ENCODE measurements at regions not wholly inside any gene's neighbourhood (a gene's known extent, or its start where the extent isn't known, plus 50 kb on each side); places are given as distances from the start of the nearest gene placed in this dataset.
"Not testable (repeated sequence)": the region's sequence is repeated elsewhere in the genome, so short reads cannot be mapped to it uniquely, and the experiment has no call there.

DNA sequence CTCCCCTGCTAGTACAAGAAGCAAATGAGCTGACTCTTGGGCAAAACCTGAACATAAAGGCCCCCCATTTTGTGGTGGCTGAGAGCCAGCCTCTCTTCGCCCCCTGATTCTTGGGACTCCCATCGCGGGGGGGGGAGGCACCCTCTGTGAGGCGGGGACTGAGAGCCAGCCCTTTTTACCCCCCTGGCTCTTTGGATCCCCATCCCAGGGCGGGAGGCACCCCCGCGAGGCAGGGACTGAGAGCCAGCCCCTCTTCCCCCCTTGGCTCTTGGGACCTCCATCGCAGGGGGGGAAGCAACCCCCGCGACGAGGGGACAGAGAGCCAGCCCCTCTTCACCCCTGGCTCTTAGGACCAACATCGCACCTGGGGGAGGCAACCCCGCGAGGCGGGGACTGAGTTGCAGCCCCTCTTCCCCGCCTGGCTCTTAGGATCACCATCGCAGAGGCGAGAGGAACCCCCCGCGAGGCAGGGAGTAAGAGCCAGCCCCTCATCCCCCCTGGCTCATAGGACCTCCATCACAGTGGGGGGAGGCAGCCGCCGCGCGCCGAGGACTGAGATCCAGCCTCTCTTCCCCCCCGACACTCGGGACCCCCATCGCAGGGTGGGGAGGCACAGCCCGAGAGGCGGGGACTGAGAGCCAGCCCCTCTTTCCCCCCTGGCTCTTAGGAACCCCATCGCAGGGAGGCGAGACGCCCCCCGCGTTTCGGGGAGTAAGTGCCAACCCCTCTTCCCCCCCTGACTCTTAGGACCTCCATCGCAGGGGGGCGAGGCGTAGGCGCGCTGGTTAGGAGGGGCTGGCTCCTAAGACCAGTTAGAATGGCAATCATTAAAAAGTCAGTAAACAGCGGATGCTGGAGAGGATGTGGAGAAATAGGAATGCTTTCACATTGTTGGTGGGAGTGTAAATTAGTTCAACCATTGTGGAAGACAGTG is 2428.4 kb upstream of the PCDH20 start:
- no peak for DNase-seq

DNA sequence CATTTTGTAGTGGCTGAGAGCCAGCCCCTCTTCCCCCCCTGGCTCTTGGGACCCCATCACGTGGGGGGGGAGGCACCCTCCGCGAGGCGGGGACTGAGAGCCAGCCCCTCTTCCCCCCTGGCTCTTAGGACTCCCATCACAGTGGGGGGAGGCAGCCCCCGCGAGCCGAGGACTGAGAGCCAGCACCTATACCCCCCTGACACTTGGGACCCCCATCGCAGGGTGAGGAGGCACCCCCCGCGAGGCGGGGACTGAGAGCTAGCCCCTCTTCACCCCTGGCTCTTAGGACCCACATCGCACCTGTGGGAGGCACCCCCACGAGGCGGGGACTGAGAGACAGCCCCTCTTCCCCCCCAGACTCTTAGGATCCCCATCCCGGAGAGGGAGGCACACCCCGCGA is 2426.5 kb upstream of the PCDH20 start:
- no peak for DNase-seq

DNA sequence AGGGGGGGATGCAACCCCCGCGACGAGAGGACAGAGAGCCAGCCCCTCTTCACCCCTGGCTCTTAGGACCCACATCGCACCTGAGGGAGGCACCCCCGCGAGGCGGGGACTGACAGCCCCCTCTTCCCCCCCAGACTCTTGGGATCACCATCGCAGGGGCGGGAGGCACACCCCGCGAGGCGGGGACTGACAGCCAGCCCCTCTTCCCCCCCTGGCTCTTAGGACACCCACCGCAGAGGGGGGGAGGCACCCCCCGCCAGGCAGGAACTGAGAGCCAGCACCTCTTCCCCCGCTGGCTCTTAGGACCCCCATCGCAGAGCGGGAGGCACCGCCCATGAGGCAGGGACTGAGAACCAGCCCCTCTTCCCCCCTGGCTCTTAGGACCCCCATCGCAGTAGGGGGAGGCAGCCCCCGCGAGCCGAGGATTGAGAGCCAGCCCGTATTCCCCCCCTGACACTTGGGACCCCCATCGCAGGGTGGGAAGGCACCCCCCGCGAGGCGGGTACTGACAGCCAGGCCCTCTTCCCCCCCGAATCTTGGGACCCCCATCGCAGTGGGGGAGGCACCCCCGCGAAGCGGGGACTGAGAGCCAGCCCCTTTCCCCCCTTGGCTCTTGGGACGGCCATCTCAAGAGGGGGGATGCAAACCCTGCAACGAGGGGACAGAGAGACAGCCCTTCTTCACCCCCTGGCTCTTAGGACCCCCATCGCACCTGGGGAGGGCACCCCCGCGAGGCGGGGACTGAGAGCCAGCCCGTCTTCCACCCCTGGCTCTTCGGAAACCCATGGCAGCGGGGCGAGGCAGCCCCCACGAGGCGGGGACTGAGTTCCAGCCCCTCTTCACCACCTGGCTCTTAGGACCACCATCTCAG is 2425.1 kb upstream of the PCDH20 start:
- DNase-seq, result no peak

DNA sequence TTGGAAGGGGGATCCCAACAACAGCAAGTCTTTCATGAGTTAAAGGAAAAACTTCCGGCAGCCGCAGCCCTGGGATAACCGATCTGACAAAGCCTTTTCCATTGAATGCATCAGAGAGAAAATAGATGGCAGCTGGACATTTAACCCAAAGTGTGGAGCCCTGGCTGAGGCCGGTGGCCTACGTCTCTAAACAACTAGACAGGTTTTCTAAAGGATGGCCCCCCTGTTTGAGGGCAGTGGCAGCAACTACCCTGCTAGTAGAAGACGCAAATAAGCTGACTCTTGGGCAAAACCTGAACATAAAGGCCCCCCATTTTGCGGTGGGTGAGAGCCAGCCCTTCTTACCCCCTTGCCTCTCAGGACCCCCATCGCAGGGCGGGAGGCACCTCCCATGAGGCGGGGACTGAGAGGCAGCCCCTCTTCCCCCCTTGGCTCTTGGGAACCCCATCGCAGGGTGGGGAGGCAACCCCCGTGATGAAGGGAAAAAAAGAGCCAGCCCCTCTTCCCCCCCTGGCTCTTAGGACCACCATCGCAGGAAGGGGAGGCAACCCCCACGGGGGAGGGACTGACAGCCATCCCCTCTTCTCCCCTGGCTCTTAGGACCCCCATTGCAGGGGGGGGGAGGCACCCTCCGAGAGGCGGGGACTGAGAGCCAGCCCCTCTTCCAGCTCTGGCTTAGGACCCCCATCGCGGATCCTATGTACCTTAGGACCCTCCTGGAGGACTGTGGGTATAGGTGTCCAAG is 2422.9 kb upstream of the PCDH20 start:
- no peak for DNase-seq

DNA sequence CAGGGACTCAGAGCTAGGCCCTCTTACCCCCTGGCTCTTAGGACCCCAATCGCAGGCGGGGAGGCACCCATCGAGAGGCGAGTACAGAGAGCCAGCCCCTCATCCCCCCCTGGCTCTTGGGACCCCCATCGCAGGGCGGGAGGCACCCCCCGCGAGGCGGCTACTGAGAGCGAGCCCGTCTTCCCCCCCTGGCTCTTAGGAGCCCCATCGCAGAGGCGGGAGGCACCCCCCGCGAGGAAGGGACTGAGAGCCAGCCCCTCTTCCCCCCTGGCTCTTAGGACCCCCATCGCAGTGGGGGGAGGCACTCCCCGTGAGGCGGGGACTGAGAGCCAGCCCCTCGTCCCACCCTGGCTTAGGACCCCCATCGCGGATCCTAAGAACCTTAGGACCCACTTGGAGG is 2422.1 kb upstream of the PCDH20 start:
- not testable (repeated sequence) for DNase-seq

DNA sequence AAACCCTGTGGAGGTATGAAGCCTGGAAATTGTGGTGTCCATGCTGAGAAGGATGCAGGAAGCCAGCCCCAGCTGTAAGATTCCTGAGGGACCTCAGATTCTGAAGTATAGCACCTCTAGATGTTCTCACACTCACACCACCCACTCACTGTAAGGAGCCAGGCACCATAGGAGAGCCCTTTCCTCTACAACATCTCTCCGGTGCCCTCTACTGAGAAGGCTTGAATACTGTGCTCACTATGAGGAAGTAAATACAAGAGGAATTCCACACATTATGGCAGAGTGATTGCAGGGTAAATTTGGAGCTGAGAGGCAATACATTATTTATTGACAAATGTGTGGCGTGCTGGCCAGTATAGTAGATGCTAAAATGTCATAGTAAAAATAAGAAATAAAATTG is 2414.0 kb upstream of the PCDH20 start:
- DNase-seq, result not testable (repeated sequence)

DNA sequence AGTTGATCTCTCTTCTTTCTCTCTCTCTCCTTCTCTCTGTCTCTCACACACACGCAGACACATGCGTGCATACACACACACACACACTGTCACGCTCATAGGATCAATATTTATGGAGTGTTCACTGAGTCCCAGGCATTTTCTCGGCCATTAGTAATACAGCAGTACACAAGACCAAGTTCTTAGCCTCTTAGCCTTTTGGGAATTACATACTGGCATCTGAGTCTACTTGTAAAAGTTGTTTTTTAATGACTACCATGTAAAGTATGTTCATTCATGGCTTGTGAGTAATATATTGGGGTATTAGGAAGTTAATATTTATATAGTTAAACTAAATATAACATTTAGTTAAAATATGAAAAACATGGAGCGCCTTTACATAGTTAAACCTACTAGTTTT is 2406.1 kb upstream of the PCDH20 start:
- DNase-seq, result not testable (repeated sequence)

DNA sequence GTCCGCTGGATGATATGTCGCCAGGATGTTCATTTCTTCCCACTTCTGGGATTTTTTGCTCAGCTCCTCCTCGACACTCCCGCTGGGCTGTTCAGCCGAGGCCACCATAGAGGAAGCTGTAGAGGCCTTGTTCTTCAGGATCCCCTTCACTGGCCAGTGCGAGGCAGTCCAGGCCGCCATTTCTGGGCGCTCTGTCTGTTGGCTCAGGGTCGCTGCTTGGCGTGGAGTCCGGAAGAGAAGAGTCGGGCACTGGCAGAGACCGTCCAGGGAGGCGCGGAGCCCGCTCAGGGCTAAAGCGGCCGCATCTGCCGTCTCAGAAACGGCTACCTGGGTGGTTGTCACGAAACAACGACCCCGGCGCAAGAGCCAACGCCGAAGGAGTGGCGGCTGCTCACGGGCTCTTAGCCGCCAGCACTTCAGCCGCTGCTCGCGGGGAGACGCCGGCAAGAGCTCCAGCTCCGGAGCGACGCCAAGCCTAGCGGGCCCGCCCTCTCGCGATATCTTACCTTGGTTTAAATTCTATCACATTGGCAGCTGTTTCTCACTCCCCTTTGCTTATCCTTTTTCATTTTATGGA is 2395.9 kb upstream of the PCDH20 start:
- not testable (repeated sequence) for DNase-seq

DNA sequence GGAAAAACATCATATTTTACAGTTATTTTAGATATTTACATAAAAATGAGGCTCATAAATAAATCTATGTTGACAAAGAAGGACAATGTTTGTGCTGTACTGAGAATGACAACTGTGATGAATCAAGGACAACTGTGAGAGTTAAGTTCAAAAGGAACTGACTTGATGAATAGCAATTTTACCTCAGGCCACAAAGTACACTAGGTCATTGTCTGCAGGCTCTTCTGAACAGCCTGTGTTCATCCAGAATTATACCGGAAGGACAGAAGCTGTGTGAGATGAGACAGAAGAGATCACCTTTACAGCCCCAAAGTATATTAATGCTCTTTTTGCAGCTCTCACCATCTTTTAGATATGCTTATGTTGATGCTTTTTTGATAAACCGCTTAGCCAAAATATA is 2375.5 kb upstream of the PCDH20 start:
- not testable (repeated sequence) for DNase-seq

DNA sequence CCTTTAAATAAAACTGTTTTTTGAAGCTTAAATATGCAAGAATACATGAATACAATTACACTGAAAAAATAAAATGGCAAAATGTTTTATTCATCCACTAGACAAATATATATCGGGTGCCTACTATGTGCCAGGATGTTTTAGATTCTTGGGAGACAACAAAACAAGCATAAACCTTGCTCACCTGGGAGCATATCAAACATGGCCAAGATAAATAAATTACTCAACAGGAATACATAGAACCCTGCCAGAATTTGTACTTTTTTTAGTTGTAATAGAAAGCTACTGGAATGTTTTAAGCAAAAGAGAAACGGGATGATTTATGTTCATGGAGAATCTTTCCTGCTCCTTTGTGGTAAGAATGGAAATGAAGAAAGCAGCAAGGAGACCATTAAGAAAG is 2358.5 kb upstream of the PCDH20 start:
- DNase-seq, result no peak

DNA sequence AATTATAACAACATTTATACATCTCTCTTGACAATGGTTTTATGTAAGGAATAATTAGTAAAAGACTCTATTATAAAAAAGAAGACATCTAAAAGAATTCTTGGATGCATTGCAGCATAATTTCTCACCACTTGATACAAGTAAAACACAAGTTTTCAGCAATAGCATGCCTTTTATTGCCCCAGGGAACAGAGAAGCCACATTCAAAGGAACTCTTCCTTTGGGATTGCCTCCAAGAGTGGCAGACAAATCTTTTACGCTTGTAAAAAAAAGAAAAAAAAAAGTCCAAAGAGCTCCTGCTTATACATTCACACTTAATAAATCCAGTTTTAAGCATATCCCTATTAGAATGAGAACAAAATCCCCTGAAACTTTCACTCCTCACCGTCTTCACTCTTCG is 2357.8 kb upstream of the PCDH20 start:
- DNase-seq, result no peak

DNA sequence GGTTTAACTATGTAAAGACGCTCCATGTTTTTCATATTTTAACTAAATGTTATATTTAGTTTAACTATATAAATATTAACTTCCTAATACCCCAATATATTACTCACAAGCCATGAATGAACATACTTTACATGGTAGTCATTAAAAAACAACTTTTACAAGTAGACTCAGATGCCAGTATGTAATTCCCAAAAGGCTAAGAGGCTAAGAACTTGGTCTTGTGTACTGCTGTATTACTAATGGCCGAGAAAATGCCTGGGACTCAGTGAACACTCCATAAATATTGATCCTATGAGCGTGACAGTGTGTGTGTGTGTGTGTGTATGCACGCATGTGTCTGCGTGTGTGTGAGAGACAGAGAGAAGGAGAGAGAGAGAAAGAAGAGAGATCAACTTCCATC is 2342.0 kb upstream of the PCDH20 start:
- not testable (repeated sequence) for DNase-seq

DNA sequence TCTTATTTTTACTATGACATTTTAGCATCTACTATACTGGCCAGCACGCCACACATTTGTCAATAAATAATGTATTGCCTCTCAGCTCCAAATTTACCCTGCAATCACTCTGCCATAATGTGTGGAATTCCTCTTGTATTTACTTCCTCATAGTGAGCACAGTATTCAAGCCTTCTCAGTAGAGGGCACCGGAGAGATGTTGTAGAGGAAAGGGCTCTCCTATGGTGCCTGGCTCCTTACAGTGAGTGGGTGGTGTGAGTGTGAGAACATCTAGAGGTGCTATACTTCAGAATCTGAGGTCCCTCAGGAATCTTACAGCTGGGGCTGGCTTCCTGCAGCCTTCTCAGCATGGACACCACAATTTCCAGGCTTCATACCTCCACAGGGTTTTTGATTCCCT is 2334.2 kb upstream of the PCDH20 start:
- DNase-seq, result not testable (repeated sequence)

DNA sequence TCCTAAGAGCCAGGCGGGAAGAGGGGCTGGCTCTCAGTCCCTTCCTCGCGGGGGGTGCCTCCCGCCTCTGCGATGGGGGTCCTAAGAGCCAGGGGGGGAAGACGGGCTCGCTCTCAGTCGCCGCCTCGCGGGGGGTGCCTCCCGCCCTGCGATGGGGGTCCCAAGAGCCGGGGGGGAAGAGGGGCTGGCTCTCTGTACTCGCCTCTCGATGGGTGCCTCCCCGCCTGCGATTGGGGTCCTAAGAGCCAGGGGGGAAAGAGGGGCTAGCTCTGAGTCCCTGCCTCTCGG is 2326.1 kb upstream of the PCDH20 start:
- not testable (repeated sequence) for DNase-seq

DNA sequence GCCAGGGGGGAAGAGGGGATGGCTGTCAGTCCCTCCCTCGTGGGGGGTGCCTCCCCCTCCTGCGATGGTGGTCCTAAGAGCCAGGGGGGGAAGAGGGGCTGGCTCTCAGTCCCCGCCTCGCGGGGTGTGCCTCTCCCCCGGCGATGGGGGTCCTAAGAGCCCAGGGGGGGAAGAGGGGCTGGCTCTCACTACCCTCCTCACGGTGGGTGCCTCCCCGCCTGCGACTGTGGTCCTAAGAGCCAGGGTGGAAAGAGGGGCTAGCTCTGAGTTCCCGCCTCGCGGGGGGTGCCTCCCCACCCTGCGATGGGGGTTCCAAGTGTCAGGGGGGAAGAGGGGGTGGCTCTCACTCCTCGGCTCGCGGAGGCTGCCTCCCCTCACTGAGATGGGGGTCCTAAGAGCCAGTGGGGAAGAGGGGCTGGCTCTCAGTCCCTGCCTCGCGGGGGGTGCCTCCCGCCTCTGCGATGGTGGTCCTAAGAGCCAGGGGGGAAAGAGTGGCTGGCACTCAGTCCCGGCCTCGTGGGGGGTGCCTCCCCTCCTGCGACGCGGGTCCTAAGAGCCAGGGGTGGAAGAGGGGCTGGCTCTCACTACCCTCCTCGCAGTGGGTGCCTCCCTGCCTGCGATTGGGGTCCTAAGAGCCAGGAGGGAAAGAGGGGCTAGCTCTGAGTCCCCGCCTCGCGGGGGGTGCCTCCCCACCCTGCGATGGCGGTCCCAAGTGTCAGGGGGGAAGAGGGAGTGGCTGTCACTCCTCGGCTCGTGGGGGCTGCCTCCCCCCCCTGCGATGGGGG is 2325.6 kb upstream of the PCDH20 start:
- no peak for DNase-seq

DNA sequence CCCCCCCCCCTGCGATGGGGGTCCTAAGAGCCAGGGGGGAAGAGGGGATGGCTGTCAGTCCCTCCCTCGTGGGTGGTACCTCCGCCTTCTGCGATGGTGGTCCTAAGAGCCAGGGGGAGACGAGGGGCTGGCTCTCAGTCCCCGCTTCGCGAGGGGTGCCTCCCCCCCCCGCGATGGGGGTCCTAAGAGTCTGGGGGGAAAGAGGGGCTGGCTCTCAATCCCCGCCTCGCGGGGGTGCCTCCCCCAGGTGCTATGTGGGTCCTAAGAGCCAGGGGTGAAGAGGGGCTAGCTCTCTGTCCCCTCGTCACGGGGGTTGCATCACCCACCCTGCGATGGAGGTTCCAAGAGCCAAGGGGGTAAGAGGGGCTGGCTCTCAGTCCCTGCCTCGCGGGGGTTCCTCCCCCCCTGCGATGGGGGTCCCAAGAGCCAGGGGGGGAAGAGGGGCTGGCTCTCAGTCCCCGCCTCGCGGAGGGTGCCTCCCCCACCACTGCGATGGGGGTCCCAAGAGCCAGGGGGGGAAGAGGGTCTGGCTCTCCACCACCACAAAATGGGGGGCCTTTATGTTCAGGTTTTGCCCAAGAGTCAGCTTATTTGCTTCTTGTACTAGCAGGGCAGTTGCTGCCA is 2323.6 kb upstream of the PCDH20 start:
- not testable (repeated sequence) for DNase-seq

DNA sequence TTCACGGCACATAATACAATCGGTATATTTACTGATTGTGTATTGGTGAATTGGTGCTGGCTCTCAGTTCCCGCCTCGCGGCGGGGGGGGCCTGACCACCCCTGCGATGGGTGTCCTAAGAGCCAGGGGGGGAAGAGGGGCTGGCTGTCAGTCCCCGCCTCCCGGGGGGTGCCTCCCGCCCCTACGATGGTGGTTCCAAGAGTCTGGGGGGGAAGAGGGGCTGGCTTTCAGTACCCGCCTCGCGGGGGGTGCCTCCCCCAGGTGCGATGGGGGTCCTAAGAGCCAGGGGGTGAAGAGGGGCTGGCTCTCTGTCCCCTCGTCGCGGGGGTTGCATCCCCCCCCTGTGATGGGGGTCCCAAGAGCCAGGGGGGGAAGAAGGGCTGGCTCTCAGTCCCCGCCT is 2321.8 kb upstream of the PCDH20 start:
- DNase-seq, result no peak

DNA sequence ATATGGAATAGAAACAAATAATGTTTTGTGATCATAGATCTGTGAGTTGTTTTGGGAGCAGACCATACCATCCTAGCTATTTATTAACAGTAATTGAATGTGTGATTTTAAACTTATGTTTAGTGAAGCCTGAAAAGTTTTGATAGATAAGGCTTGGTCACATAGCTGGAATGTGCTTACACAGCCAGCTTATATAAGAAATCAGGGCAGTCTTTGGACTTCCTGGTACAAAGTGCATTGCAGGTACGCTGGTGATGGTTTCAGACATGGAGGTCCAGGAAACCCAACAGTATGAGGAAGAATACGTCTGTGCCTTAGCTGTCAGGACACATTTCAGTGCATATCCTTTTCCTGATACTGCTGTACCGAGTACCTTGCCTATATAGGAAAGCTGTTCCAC is 2316.2 kb upstream of the PCDH20 start:
- DNase-seq, result no peak

DNA sequence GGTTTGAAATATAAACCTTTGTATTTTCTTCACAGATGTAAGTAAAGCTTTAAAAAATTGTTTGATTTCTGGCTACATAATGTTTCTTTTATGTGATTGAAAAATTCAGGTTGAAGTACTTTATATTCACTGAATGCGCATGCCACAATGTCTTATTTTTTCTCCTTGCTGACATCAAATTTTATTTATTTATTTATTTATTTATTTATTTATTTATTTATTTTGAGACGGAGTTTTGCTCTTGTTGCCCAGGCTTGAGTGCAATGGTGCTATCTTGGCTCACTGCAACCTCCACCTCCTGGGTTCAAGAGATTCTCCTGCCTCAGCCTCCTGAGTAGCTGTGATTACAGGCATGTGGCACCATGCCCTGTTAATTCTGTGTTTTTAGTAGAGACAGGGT is 2296.5 kb upstream of the PCDH20 start:
- DNase-seq, result not testable (repeated sequence)

DNA sequence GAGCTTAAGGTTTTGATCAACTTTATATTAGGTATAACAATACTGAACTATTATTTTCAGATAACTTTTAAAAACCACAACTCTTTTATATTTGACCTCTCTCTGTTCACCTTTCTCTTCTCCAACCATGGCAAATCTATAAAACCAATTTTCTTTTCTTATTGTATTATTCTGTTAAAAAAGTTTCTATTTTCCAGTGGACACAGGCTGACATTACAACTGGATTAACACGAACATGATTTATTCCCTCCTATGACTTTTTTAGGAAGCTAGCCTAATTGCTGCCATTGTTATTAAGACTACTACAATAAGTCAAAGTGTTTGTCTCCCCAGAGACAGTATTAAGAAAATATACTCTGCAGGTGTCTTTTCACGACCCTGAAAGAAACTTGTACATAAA is 2291.1 kb upstream of the PCDH20 start:
- DNase-seq, result no peak

DNA sequence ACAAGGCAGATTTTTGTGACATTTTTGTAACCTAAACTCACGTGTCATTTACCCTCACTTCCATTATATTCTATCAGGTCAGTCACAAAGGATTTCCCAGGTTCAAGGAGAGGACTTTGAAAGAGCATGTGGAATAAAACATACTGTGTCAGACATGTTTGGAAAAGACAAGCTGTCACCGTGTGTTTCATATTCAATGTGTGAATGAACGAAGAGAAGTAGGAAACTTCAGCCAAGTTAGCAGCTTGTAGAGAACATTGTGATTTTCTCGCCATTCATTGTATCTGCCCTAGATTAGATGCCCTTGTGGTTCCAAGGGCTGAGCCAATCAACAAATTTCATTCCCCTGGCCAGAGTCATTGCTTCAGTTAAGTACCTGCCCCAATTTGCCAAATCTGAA is 2288.9 kb upstream of the PCDH20 start:
- no peak for DNase-seq

DNA sequence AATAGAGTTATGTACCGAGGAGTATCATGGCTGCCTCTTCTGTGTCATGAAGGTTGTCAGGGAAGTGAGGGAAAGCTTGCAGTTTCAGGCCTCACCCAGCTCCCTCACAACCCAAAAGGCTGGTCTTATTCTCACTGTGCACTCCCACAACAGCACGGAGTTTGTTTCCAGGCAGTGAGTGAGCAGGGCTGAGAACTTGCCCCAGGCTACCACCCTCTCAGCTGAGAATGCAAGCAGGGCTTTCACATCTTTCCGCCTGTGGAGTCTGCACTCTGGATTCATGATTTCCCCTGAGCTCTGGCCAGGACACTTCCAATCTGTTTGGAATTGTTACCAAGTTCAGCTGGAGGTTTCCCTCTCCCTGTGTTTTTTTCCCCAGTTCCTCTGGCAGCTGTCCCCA is 2284.7 kb upstream of the PCDH20 start:
- no peak for DNase-seq
